AG09309 (cell line): ENCODE measurements at regions not wholly inside any gene's neighbourhood (a gene's known extent, or its start where the extent isn't known, plus 50 kb on each side); places are given as distances from the start of the nearest gene placed in this dataset.

Experiments
- DNase-seq: peaks from one replicate; pipeline ENCODE4 v3.0.0-alpha.2; 2010; ENCODE audit warnings: low read depth
- H3K4me3 ChIP-seq: 2 replicates; pipeline ENCODE4 v1.5.1; 2011; ENCODE audit warnings: mild to moderate bottlenecking, low read depth, low read length, moderate library complexity; ENCODE audit not compliant: control insufficient read depth
- CTCF ChIP-seq: IDR thresholded peaks from 2 replicates; pipeline ENCODE4 v1.5.1; 2011; ENCODE audit warnings: mild to moderate bottlenecking, low read depth, low read length, inconsistent platforms; ENCODE audit not compliant: insufficient read depth, control insufficient read depth; ENCODE audit errors: missing control alignments

- no peak overlapping the region for H3K4me3 ChIP-seq
- TF ChIP-seq CTCF, result no peak
- DNase-seq, result no peak
These were observed 67.2 kb downstream of the SLIT2 start for GRCh38 chr4:20318909-20319277.

- TF ChIP-seq CTCF, result no peak
- no peak overlapping the region for H3K4me3 ChIP-seq
- no peak for DNase-seq
These were observed 68.3 kb downstream of the SLIT2 start for GRCh38 chr4:20319825-20320612.

GRCh38 chr4:20323991-20324390 lies 72.3 kb downstream of the SLIT2 start:
- no peak overlapping the region for H3K4me3 ChIP-seq
- DNase-seq, result no peak
- no peak for TF ChIP-seq CTCF

GRCh38 chr4:20326460-20326859 lies 74.8 kb downstream of the SLIT2 start:
- no peak for TF ChIP-seq CTCF
- H3K4me3 ChIP-seq, result no peak overlapping the region
- no peak for DNase-seq

- no peak for DNase-seq
- no peak for TF ChIP-seq CTCF
- no peak overlapping the region for H3K4me3 ChIP-seq
These were observed 75.3 kb downstream of the SLIT2 start for GRCh38 chr4:20326977-20327376.

- TF ChIP-seq CTCF, result no peak
- no peak for DNase-seq
These were observed 76.1 kb downstream of the SLIT2 start for GRCh38 chr4:20327808-20328207.

GRCh38 chr4:20331642-20332041 lies 79.9 kb downstream of the SLIT2 start:
- DNase-seq, result no peak
- H3K4me3 ChIP-seq, result no peak overlapping the region
- no peak for TF ChIP-seq CTCF

More at GRCh38 chr4:20327808-20328207, 76.1 kb downstream of the SLIT2 start:
- no peak overlapping the region for H3K4me3 ChIP-seq
